ENCODE measurements at regions not wholly inside any gene's neighbourhood (a gene's known extent, or its start where the extent isn't known, plus 50 kb on each side); places are given as distances from the start of the nearest gene placed in this dataset.

DNA sequence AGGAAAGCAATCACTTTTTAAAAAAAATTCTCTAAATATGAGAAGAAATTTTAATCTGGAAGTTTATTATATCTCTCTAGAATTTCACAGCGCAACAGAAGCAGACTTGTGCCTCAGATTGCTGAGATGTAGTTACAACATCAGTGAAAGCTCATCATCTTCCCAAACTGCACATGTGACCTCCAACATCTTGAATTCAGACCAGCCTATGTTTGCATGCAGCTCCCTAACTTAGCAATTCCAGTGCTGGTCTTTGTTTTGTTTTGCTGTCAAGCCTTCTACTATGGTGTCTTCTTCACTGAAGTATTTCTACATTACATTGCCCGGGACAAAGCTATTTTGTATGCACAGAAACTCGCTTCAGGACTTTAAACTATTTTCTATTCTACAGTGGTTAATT lies 684.8 kb upstream of the PTBP2 start:
- TF ChIP-seq, protein P1, sequence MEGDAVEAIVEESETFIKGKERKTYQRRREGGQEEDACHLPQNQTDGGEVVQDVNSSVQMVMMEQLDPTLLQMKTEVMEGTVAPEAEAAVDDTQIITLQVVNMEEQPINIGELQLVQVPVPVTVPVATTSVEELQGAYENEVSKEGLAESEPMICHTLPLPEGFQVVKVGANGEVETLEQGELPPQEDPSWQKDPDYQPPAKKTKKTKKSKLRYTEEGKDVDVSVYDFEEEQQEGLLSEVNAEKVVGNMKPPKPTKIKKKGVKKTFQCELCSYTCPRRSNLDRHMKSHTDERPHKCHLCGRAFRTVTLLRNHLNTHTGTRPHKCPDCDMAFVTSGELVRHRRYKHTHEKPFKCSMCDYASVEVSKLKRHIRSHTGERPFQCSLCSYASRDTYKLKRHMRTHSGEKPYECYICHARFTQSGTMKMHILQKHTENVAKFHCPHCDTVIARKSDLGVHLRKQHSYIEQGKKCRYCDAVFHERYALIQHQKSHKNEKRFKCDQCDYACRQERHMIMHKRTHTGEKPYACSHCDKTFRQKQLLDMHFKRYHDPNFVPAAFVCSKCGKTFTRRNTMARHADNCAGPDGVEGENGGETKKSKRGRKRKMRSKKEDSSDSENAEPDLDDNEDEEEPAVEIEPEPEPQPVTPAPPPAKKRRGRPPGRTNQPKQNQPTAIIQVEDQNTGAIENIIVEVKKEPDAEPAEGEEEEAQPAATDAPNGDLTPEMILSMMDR (conservative IDR thresholded peaks at IDR 0.05; ENCODE audit: low read length), result no peak
- no peak for TF ChIP-seq EZH2phosphoT487 (IDR thresholded peaks at IDR 0.05; ENCODE audit: borderline replicate concordance, low read depth, low read length)

Data from OCI-LY7 (cell line).